T-helper 2 cell treated with Interferon-gamma antibody and Interleukin-4, amounts not matched to agents 5 μg/mL and 100 μg/mL, for 36 hours (primary cell): ENCODE measurements at regions not wholly inside any gene's neighbourhood (a gene's known extent, or its start where the extent isn't known, plus 50 kb on each side); places are given as distances from the start of the nearest gene placed in this dataset.
"Not testable (repeated sequence)": the region's sequence is repeated elsewhere in the genome, so short reads cannot be mapped to it uniquely, and the experiment has no call there.

Experiments
- DNase-seq: peaks from one replicate; pipeline ENCODE4 v3.0.0; 2021; ENCODE audit warnings: low spot score
- H3K27ac Mint-ChIP-seq: one replicate; pipeline ENCODE4 v1.8.0; 2021; ENCODE audit warnings: mild to moderate bottlenecking, mixed read lengths
- H3K27me3 Mint-ChIP-seq: one replicate; pipeline ENCODE4 v1.8.0; 2021; ENCODE audit warnings: low read depth, mixed read lengths
- H3K36me3 Mint-ChIP-seq: one replicate; pipeline ENCODE4 v1.8.0; 2021; ENCODE audit warnings: low read depth, mixed read lengths
- H3K4me1 Mint-ChIP-seq: one replicate; pipeline ENCODE4 v1.8.0; 2021; ENCODE audit warnings: low read depth, mixed read lengths
- H3K4me3 Mint-ChIP-seq: one replicate; pipeline ENCODE4 v1.8.0; 2022; ENCODE audit warnings: mild to moderate bottlenecking, moderate library complexity, mixed read lengths
- H3K9me3 Mint-ChIP-seq: one replicate; pipeline ENCODE4 v1.8.0; 2021; ENCODE audit warnings: mixed read lengths

GRCh38 chr2:240191001-240191400 is 50.5 kb upstream of the OTOS start:
- Mint-ChIP-seq H3K4me3 (no peak overlapping the region), H3K27me3 (peaks cover 4% of the 10 kb centered on the region), H3K4me1 (no peaks in the 10 kb centered on the region), H3K36me3 (no peaks in the 10 kb centered on the region), H3K9me3 (peaks cover 5% of the 10 kb centered on the region), H3K27ac (no peak overlapping the region)
- no peak for DNase-seq

- H3K9me3 Mint-ChIP-seq: peaks cover 5% of the 10 kb centered on the region
- H3K4me3 Mint-ChIP-seq: no peak overlapping the region
- H3K4me1 Mint-ChIP-seq: no peaks in the 10 kb centered on the region
- no peak overlapping the region for H3K27ac Mint-ChIP-seq
- H3K36me3 Mint-ChIP-seq: no peaks in the 10 kb centered on the region
- peaks cover 4% of the 10 kb centered on the region for H3K27me3 Mint-ChIP-seq
- DNase-seq: no peak
These were observed 52.2 kb upstream of the OTOS start for GRCh38 chr2:240192661-240193060.

DNA sequence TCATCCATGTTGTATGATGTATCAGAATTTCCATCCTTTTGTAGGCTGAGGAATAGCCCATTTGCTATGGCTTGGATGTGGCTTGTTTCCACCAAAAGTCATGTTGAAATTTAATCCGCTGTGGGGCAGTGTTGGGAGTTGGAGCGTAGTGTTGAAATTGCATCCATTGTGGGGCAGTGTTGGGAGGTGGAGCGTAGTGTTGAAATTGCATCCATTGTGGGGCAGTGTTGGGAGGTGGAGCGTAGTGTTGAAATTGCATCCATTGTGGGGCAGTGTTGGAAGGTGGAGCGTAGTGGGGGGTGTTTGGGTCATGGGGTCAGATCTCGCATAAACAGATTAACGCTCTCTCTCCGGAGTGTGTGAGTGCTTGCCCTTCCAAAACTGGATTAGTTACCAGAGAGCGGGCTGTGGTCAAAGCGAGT is 53.9 kb upstream of the OTOS start:
- not testable (repeated sequence) for H3K4me1 Mint-ChIP-seq, DNase-seq, H3K9me3 Mint-ChIP-seq, H3K27ac Mint-ChIP-seq, H3K4me3 Mint-ChIP-seq, H3K27me3 Mint-ChIP-seq, H3K36me3 Mint-ChIP-seq

- Mint-ChIP-seq H3K27ac (no peak overlapping the region), H3K36me3 (no peaks in the 10 kb centered on the region), H3K4me3 (no peak overlapping the region), H3K27me3 (peaks cover 4% of the 10 kb centered on the region), H3K9me3 (no peaks in the 10 kb centered on the region), H3K4me1 (peaks cover 4% of the 10 kb centered on the region)
- DNase-seq: no peak
These were observed 54.9 kb upstream of the OTOS start for GRCh38 chr2:240195316-240195861.

GRCh38 chr2:240196716-240197461 is 56.4 kb upstream of the OTOS start:
- Mint-ChIP-seq H3K36me3 (no peaks in the 10 kb centered on the region), H3K4me1 (peaks cover 4% of the 10 kb centered on the region), H3K9me3 (no peaks in the 10 kb centered on the region), H3K27ac (no peak overlapping the region), H3K4me3 (no peak overlapping the region), H3K27me3 (peaks cover 10% of the 10 kb centered on the region)
- no peak for DNase-seq

DNA sequence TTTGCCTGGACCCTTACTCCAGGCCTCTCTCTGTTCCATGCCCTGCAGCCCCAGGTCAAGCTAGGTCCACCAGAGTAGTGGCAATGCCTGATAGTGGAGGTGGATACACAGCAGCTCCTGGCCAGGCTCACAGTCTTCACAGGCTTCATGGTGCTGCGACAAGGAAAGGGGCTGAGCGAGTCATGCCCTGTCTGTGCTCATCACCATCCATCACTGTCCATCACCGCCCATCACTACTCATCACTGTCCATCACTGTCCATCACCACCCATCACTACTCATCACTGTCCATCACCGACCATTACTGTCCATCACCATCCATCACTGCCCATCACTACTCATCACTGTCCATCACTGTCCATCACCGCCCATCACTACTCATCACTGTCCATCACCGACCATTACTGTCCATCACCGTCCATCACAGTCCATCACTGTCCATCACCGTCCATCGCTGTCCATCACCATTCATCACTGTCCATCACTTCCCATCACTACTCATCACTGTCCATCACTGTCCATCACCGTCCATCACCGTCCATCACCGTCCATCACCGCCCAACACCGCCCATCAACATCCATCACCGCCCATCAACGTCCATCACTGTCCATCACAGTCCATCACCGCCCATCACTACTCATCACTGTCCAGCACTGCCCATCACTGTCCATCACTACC is 57.1 kb upstream of the OTOS start:
- Mint-ChIP-seq H3K9me3 (no peaks in the 10 kb centered on the region), H3K27me3 (peaks cover 10% of the 10 kb centered on the region), H3K4me1 (peaks cover 4% of the 10 kb centered on the region), H3K27ac (no peak overlapping the region), H3K4me3 (no peak overlapping the region), H3K36me3 (no peaks in the 10 kb centered on the region)
- DNase-seq: no peak

GRCh38 chr2:240198226-240198625 is 57.8 kb upstream of the OTOS start:
- Mint-ChIP-seq H3K36me3 (no peaks in the 10 kb centered on the region), H3K4me1 (peaks cover 4% of the 10 kb centered on the region), H3K27me3 (peaks cover 12% of the 10 kb centered on the region)

GRCh38 chr2:240199133-240199870 is 58.8 kb upstream of the OTOS start:
- no peak overlapping the region for H3K4me3 Mint-ChIP-seq
- no peaks in the 10 kb centered on the region for H3K36me3 Mint-ChIP-seq
- peaks cover 9% of the 10 kb centered on the region for H3K27me3 Mint-ChIP-seq
- H3K4me1 Mint-ChIP-seq: peaks cover 4% of the 10 kb centered on the region
- no peak overlapping the region for H3K27ac Mint-ChIP-seq
- DNase-seq: no peak
- H3K9me3 Mint-ChIP-seq: no peaks in the 10 kb centered on the region

More at GRCh38 chr2:240198226-240198625, 57.8 kb upstream of the OTOS start:
- no peak for DNase-seq
- H3K4me3 Mint-ChIP-seq: no peak overlapping the region
- no peak overlapping the region for H3K27ac Mint-ChIP-seq
- no peaks in the 10 kb centered on the region for H3K9me3 Mint-ChIP-seq

DNA sequence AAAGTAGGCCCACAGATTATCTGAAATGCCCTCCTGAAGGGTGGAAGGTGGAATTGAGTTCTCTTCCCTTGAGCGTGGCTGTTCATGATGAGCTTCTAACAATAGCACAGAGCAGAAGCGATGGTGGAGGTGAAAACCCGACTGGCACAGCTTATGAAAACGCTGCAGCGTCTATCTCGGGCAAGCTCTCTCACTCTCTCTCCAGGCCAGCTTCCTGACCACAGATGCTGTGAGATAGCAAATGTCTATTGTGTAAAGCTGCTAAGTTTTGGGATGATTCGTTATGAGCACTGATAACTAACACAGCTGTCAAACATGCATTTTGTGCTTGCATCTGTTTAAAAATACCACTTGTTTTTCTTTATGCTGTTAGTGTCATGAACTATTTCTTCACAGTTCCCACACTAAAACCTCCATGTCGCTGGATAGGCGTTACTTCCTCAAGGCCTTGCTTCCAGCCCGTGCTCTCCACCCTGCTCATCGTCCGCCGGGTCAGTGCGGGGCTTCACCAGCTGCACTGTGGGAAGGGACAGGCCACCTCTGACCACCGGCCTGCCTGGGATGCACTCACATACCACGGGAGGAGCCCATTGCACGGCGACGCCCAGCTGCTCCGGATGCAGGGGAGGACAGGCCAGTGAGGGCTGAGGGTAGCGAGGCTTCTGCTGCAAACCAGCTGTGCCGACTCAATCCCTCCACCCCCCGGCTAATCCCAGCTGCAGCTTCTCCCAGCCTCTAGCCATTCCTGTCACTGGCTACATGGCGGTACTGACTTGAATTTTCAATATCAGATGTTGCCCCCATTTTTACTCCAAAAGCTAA is 60.0 kb upstream of the OTOS start:
- Mint-ChIP-seq H3K4me3 (no peak overlapping the region), H3K4me1 (peaks cover 4% of the 10 kb centered on the region), H3K36me3 (no peaks in the 10 kb centered on the region), H3K27me3 (peaks cover 11% of the 10 kb centered on the region), H3K9me3 (no peaks in the 10 kb centered on the region), H3K27ac (no peak overlapping the region)
- no peak for DNase-seq

- no peaks in the 10 kb centered on the region for H3K36me3 Mint-ChIP-seq
- H3K4me3 Mint-ChIP-seq: no peak overlapping the region
- H3K4me1 Mint-ChIP-seq: peaks cover 4% of the 10 kb centered on the region
- H3K27me3 Mint-ChIP-seq: peaks cover 11% of the 10 kb centered on the region
- H3K27ac Mint-ChIP-seq: no peak overlapping the region
- peaks cover 3% of the 10 kb centered on the region for H3K9me3 Mint-ChIP-seq
- DNase-seq: no peak
These were observed 61.4 kb upstream of the OTOS start for GRCh38 chr2:240201866-240202265.

DNA sequence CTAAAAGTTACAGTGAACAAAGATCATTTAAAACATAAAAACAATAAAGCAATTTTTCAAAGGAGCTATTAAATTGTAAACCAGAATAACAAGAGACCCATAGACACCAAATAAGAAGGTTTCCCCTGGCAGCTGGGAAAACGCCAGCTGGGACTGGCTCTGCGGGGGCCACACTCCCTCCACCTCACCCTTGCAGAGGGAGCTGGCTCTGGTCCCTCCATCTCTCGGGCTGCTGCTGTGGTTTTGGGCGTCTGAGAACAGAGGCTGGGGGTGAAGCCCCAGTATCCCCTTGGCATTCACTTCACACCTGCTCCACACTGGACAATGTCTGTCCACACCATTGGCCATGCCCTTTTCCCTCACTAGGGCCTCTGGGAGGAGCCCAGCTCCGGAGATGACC is 62.1 kb upstream of the OTOS start:
- peaks cover 3% of the 10 kb centered on the region for H3K9me3 Mint-ChIP-seq
- H3K36me3 Mint-ChIP-seq: no peaks in the 10 kb centered on the region
- no peak for DNase-seq
- H3K27me3 Mint-ChIP-seq: peaks cover 11% of the 10 kb centered on the region
- no peak overlapping the region for H3K4me3 Mint-ChIP-seq
- peaks cover 4% of the 10 kb centered on the region for H3K4me1 Mint-ChIP-seq
- H3K27ac Mint-ChIP-seq: no peak overlapping the region

- no peak for DNase-seq
- peaks cover 11% of the 10 kb centered on the region for H3K27me3 Mint-ChIP-seq
- H3K36me3 Mint-ChIP-seq: no peaks in the 10 kb centered on the region
- peaks cover 4% of the 10 kb centered on the region for H3K4me1 Mint-ChIP-seq
- H3K4me3 Mint-ChIP-seq: no peak overlapping the region
- H3K9me3 Mint-ChIP-seq: peaks cover 3% of the 10 kb centered on the region
- H3K27ac Mint-ChIP-seq: no peak overlapping the region
These were observed 62.8 kb upstream of the OTOS start for GRCh38 chr2:240203031-240203787.

DNA sequence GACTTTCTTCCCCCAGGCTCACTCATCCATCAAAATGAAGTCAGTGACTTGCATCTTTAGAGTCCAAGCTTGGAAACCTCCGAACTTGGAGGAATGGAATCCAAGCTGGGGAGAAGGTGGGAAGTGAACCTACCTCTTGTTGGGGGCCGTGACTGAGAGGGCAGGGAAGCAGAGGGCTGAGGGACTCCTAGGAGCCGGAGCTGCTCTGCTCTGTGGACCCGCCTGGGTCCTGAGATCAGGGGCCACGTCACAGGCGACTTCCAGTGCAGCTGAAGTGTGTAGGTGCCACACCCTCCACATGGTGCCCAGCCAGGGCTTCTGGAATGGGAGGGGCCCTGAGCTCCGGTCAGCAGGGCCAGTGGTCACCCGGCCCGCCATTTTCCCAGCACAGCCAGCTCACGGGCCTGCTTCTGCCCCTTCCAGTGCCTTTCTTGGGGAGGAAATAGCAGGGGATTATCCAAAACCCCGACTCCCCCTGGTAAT is 63.4 kb upstream of the OTOS start:
- no peaks in the 10 kb centered on the region for H3K36me3 Mint-ChIP-seq
- peaks cover 11% of the 10 kb centered on the region for H3K27me3 Mint-ChIP-seq
- peaks cover 3% of the 10 kb centered on the region for H3K9me3 Mint-ChIP-seq
- no peak overlapping the region for H3K27ac Mint-ChIP-seq
- DNase-seq: no peak
- no peak overlapping the region for H3K4me3 Mint-ChIP-seq
- H3K4me1 Mint-ChIP-seq: peaks cover 4% of the 10 kb centered on the region
